ENCODE measurements at regions not wholly inside any gene's neighbourhood (a gene's known extent, or its start where the extent isn't known, plus 50 kb on each side); places are given as distances from the start of the nearest gene placed in this dataset.
"Not testable (repeated sequence)": the region's sequence is repeated elsewhere in the genome, so short reads cannot be mapped to it uniquely, and the experiment has no call there.

- CTCF ChIA-PET: no interaction called here
- H3K4me3 ChIP-seq (ENCODE audit: low read depth, low read length): no peak overlapping the region
Observed at GRCh38 chr17:22286337-22287041, 594.2 kb downstream of the KCNJ18 start.

DNA sequence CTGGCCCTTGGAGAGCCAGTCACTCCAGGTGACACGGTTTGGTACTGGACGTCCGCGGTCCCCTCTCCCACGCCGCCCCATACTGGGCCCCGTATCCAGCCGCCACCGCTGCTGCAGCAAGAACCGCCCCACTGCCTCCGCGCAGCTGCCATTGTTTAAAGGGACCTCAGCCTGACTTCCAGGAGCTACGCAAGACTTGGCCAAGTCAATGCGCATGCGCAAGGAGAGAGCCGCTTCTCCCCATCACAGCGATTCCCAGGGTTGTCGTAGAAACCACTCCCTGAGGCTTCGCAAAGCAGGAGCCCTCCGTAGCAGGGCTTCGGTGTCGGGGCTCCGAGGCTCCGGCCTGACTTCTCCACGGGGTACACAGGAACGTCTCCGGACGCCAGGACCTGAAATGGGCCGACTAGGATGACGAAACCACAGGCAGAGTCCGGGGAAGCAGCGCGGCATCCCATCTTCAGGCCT is 606.2 kb downstream of the KCNJ18 start:
- CTCF ChIA-PET; H3K4me3 ChIP-seq (ENCODE audit: low read depth, low read length); POLR2A ChIA-PET; DNase-seq (ENCODE audit: low read depth, low spot score): not testable (repeated sequence)

More at GRCh38 chr17:22286337-22287041, 594.2 kb downstream of the KCNJ18 start:
- no peak for TF ChIP-seq CTCF (IDR thresholded peaks at IDR 0.05; ENCODE audit: insufficient read depth, low read length, missing control alignments)
- POLR2A ChIA-PET: no interaction called here
- no peak for DNase-seq (ENCODE audit: low read depth, low spot score)

DNA sequence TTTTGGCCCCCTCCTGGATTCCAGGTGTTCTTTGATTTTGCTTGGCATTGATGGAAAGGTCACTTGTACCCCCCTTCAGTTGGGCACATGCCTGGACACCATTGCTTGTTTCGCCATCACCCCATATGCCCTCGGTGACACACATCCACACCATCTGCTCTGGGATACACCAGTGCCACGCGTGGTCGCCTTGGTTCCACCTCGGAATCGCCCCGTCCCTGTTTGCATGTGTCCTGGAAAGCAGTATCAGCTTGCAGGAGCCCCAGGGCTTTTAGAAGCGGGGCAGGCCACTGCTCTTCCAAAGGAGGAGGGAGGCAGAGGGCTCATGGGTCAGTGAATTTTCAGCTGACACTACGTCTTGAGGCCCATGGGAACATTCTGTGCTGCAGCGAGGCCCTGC is 607.9 kb downstream of the KCNJ18 start:
- no peak overlapping the region for H3K4me3 ChIP-seq (ENCODE audit: low read depth, low read length)
- DNase-seq (ENCODE audit: low read depth, low spot score): no peak
- TF ChIP-seq CTCF (IDR thresholded peaks at IDR 0.05; ENCODE audit: insufficient read depth, low read length, missing control alignments): no peak
- ChIA-PET POLR2A (no interaction called here), CTCF (no interaction called here)

- ChIA-PET CTCF (no interaction called here), POLR2A (no interaction called here)
- no peak for DNase-seq (ENCODE audit: low read depth, low spot score)
- no peak overlapping the region for H3K4me3 ChIP-seq (ENCODE audit: low read depth, low read length)
- TF ChIP-seq CTCF (IDR thresholded peaks at IDR 0.05; ENCODE audit: insufficient read depth, low read length, missing control alignments): no peak
Observed at GRCh38 chr17:22300731-22301352, 608.5 kb downstream of the KCNJ18 start.

DNA sequence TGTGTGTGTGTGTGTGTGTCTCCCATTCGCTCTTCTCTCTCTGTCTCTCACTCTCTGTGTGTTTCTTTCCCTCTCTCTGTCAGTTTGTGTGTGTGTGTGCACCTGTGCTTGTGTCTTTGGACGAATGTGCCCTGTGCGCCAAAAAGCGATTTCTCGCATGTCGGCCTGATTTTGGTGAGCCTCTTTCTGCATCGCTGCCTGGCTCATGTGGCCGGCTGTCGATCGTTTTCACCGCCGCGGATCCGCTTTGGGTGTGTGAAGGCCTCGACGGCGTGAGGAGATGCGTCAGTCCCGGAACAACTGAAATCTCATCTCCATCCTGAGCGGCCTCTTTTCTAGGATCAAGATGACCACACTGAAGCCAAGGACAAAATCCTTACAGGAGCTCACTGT is 609.0 kb downstream of the KCNJ18 start:
- POLR2A ChIA-PET: no interaction called here
- DNase-seq (ENCODE audit: low read depth, low spot score): no peak
- CTCF ChIA-PET: no interaction called here
- no peak for TF ChIP-seq CTCF (IDR thresholded peaks at IDR 0.05; ENCODE audit: insufficient read depth, low read length, missing control alignments)
- no peak overlapping the region for H3K4me3 ChIP-seq (ENCODE audit: low read depth, low read length)

DNA sequence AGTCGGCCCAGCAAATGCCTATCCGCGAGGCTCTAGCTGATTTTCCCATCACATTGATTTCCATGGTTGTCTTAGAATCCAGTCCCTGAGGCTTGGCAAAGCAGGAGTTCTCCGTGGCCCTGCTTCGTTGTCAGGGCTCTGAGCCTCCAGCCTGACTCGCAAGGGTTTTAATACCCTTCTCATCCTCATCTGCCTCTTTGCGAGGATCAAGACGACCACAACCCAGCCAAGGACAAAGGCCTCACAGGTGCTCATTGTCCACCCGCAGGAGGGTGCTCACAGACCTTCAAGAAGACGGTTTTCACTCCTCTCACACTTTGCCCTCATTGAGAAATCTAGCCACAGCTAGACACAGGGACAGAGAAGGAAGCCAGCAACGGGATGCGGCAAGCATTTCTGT is 610.8 kb downstream of the KCNJ18 start:
- TF ChIP-seq CTCF (IDR thresholded peaks at IDR 0.05; ENCODE audit: insufficient read depth, low read length, missing control alignments): no peak
- ChIA-PET POLR2A (no interaction called here), CTCF (no interaction called here)
- no peak for DNase-seq (ENCODE audit: low read depth, low spot score)
- no peak overlapping the region for H3K4me3 ChIP-seq (ENCODE audit: low read depth, low read length)

DNA sequence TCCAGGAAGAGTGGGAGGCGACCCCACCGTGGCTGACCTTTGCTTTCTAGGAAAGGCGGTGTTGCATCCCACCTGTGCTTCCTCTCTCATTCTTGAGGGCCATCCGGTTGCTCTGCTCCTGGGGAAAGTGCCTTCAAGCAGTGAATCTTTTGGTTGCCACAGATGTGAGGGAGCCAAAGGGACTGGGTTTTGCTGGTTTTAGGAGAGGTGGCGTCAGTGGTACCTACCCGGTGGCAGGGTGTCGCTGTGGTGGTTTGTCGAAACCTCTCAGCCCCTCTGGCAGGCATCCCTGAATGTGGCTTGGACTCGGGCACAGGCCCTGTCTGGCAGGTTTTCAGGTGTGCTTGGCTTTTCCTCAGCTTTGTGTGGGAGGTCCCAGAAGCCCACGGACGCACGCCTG is 611.5 kb downstream of the KCNJ18 start:
- ChIA-PET POLR2A (no interaction called here), CTCF (no interaction called here)
- no peak for TF ChIP-seq CTCF (IDR thresholded peaks at IDR 0.05; ENCODE audit: insufficient read depth, low read length, missing control alignments)
- no peak for DNase-seq (ENCODE audit: low read depth, low spot score)
- H3K4me3 ChIP-seq (ENCODE audit: low read depth, low read length): no peak overlapping the region
